CD14-positive monocyte (primary cell): ENCODE measurements at regions not wholly inside any gene's neighbourhood (a gene's known extent, or its start where the extent isn't known, plus 50 kb on each side); places are given as distances from the start of the nearest gene placed in this dataset.

ENCODE experiments used
- DNase-seq, 3 donors: peaks; one replicate each; pipeline ENCODE4 v3.0.0-alpha.2; 2011 to 2022
- H2AFZ ChIP-seq: 2 replicates; pipeline ENCODE4 v1.6.0; 2012; ENCODE audit warnings: mild to moderate bottlenecking, low read depth, low read length, inconsistent platforms; ENCODE audit not compliant: insufficient read depth, poor library complexity, severe bottlenecking
- H3K27ac ChIP-seq, 2 donors: 1 replicate in 1 of 2; 2 replicates in 1 of 2; pipeline ENCODE4 v1.5.1; 2012 to 2013; ENCODE audit warnings: low read length in 2 of 2, control low read depth in 1 of 2, inconsistent platforms in 1 of 2, low read depth in 1 of 2, mild to moderate bottlenecking in 1 of 2
- H3K27me3 ChIP-seq, 2 donors: one replicate each; pipeline versions ENCODE4 v1.6.0 to v1.6.1; 2011 to 2013; ENCODE audit warnings: low read length in 2 of 2; ENCODE audit not compliant: control insufficient read depth in 2 of 2, insufficient read depth in 2 of 2
- H3K36me3 ChIP-seq, 2 donors: replicated peaks in 1 of 2; 1 replicate in 1 of 2; 2 replicates in 1 of 2; pipeline versions ENCODE4 v1.5.1 to v1.6.1; 2012 to 2013; ENCODE audit warnings: low read length in 2 of 2, control low read depth in 1 of 2, inconsistent platforms in 1 of 2, mild to moderate bottlenecking in 1 of 2; ENCODE audit not compliant: insufficient read depth in 2 of 2, control insufficient read depth in 1 of 2
- H3K4me1 ChIP-seq, 2 donors: 1 replicate in 1 of 2; 2 replicates in 1 of 2; pipeline versions ENCODE4 v1.5.1 to v1.6.1; 2012 to 2013; ENCODE audit warnings: low read length in 2 of 2, control low read depth in 1 of 2, inconsistent platforms in 1 of 2, mild to moderate bottlenecking in 1 of 2, moderate library complexity in 1 of 2; ENCODE audit not compliant: insufficient read depth in 2 of 2, control insufficient read depth in 1 of 2
- H3K4me2 ChIP-seq: replicated peaks from 2 replicates; pipeline ENCODE3; 2012; ENCODE audit warnings: low read length, moderate library complexity, mild to moderate bottlenecking; ENCODE audit not compliant: poor library complexity, severe bottlenecking; ENCODE audit errors: extremely low read depth
- H3K4me3 ChIP-seq, 3 experiments: fragments of 200-600 bp in 1 of 3; sonication (generic) in 1 of 3; replicated peaks in 1 of 3; 1 replicate in 2 of 3; 2 replicates in 1 of 3; pipeline ENCODE4 v1.5.1; 2011 to 2013; ENCODE audit warnings: low read length in 3 of 3, mild to moderate bottlenecking in 3 of 3, control low read depth in 2 of 3, low read depth in 2 of 3, inconsistent platforms in 1 of 3, moderate library complexity in 1 of 3
- H3K79me2 ChIP-seq: 2 replicates; pipeline ENCODE4 v1.6.0; 2012; ENCODE audit warnings: mild to moderate bottlenecking, control low read depth, inconsistent platforms, low read length, moderate library complexity; ENCODE audit not compliant: insufficient read depth
- H3K9ac ChIP-seq: 2 replicates; pipeline ENCODE4 v1.6.0; 2017; ENCODE audit warnings: low read length, mild to moderate bottlenecking; ENCODE audit not compliant: insufficient read depth, poor library complexity, severe bottlenecking
- H3K9me3 ChIP-seq, 2 donors: replicated peaks in 1 of 2; 1 replicate in 1 of 2; 2 replicates in 1 of 2; pipeline versions ENCODE4 v1.5.1 to v1.6.1; 2012 to 2013; ENCODE audit warnings: low read length in 2 of 2, control low read depth in 1 of 2; ENCODE audit not compliant: control insufficient read depth in 1 of 2, insufficient read depth in 1 of 2
- H4K20me1 ChIP-seq: 2 replicates; pipeline ENCODE4 v1.6.0; 2012; ENCODE audit warnings: mild to moderate bottlenecking, low read length, control low read depth, moderate library complexity; ENCODE audit not compliant: insufficient read depth
- H3K27ac Mint-ChIP-seq, 7 donors: one replicate each; pipeline ENCODE4 v1.8.0; 2020; ENCODE audit warnings: mild to moderate bottlenecking in 7 of 7, mixed read lengths in 7 of 7, moderate library complexity in 6 of 7, inconsistent platforms in 2 of 7
- H3K27me3 Mint-ChIP-seq, 3 donors: one replicate each; pipeline ENCODE4 v1.8.0; 2021 to 2022; ENCODE audit warnings: low read depth in 3 of 3, mild to moderate bottlenecking in 3 of 3, mixed read lengths in 3 of 3, moderate library complexity in 3 of 3, inconsistent platforms in 1 of 3
- H3K36me3 Mint-ChIP-seq, 2 donors: one replicate each; pipeline ENCODE4 v1.8.0; 2020; ENCODE audit warnings: mixed read lengths in 2 of 2, inconsistent platforms in 1 of 2, mild to moderate bottlenecking in 1 of 2
- H3K4me1 Mint-ChIP-seq: one replicate; pipeline ENCODE4 v1.8.0; 2020; ENCODE audit warnings: mild to moderate bottlenecking, mixed read lengths
- H3K4me3 Mint-ChIP-seq, 2 donors: one replicate each; pipeline ENCODE4 v1.8.0; 2020; ENCODE audit warnings: mild to moderate bottlenecking in 2 of 2, mixed read lengths in 2 of 2, moderate library complexity in 1 of 2
- H3K9me3 Mint-ChIP-seq, 7 donors: one replicate each; pipeline ENCODE4 v1.8.0; 2020 to 2022; ENCODE audit warnings: mixed read lengths in 7 of 7, mild to moderate bottlenecking in 6 of 7, moderate library complexity in 6 of 7, inconsistent platforms in 2 of 7
- WGBS: methylation state at CpG from one replicate; pipeline ENCODE4 v1.1.5; 2013; ENCODE audit warnings: missing lambda C conversion rate; ENCODE audit not compliant: insufficient coverage; 5-methylcytosine and 5-hydroxymethylcytosine counted together
- intact Hi-C, 2 donors: fragments of 100-400 bp; cut with micrococcal nuclease; formaldehyde crosslinking; loops; one replicate each; pipeline versions ENCODE4 v1.15.0 to v1.15.1; 2023
- TF ChIP-seq, protein P1 (sequence below): fragments of 200-600 bp; IDR thresholded peaks from one replicate; pipeline ENCODE4 v1.8.0; 2022; ENCODE audit warnings: antibody characterized with exemption, mild to moderate bottlenecking

DNA sequence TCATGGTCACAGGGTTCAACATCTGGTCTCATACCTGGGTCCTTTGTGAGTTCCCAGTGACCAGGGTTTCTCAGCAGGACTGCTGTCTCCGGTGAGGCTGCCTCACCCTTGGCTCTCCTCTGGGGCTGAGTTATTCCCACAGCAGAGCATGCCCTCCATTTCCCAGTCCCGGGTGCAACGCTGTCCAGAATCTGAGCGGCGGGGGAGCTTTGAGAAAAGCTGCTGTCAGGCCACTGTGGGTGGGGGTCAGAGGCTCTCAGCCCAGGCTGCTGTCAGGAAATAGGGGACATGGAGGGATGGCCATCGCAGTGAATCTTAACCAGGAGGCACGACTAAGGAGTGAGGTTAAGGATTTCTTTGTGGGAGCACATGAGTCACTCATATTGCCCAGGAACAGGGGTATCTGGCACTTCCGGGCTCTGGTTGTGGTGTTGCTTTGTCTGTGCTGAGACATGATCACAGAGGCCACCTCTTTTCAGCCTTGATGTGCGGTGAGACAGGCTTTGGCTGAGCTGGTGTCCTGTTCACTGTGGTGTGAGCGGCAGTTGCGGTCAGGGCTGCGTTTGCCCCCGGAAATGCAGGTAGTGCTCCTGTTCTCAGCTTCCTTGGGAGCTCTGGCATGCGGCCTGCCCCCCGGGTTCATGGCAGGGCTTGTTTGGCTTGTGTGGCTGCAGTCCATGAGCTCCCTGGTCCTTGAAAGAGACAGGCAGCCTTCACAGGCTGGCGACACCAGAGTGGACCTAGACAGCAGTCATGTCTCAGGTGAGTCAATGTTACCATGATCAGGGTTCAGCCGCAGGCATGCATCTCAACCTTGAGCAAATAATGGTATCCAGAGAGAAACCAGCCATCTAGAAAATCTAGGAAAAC lies 310.7 kb upstream of the MYT1L start:
- peaks cover 3 to 8% (median 4%) of the 10 kb centered on the region in 3 donors for H3K27me3 Mint-ChIP-seq
- H3K79me2 ChIP-seq = no peaks in the 10 kb centered on the region
- peaks cover 0 to 4% (median 0%) of the 10 kb centered on the region in 7 donors for H3K9me3 Mint-ChIP-seq
- no peaks in the 10 kb centered on the region for H3K27me3 ChIP-seq
- no peak overlapping the region for H3K4me3 ChIP-seq
- intact Hi-C loops = no loop called here
- no peaks in the 10 kb centered on the region for H3K9me3 ChIP-seq
- no peak overlapping the region for H3K9ac ChIP-seq
- H3K27ac Mint-ChIP-seq = peak overlapping the region in 1 of 7 donors; percentile 59
- H3K27ac ChIP-seq = no peak overlapping the region
- TF ChIP-seq, protein P1, sequence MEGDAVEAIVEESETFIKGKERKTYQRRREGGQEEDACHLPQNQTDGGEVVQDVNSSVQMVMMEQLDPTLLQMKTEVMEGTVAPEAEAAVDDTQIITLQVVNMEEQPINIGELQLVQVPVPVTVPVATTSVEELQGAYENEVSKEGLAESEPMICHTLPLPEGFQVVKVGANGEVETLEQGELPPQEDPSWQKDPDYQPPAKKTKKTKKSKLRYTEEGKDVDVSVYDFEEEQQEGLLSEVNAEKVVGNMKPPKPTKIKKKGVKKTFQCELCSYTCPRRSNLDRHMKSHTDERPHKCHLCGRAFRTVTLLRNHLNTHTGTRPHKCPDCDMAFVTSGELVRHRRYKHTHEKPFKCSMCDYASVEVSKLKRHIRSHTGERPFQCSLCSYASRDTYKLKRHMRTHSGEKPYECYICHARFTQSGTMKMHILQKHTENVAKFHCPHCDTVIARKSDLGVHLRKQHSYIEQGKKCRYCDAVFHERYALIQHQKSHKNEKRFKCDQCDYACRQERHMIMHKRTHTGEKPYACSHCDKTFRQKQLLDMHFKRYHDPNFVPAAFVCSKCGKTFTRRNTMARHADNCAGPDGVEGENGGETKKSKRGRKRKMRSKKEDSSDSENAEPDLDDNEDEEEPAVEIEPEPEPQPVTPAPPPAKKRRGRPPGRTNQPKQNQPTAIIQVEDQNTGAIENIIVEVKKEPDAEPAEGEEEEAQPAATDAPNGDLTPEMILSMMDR = no peak
- H3K4me2 ChIP-seq = no peak overlapping the region
- H3K4me3 Mint-ChIP-seq = no peak overlapping the region
- no peaks in the 10 kb centered on the region for H3K4me1 ChIP-seq
- H3K4me1 Mint-ChIP-seq = no peaks in the 10 kb centered on the region
- H4K20me1 ChIP-seq = no peaks in the 10 kb centered on the region
- H2AFZ ChIP-seq = no peak overlapping the region
- 90% methylated on average over 17 of the region's 17 CpGs for WGBS
- H3K36me3 ChIP-seq = no peaks in the 10 kb centered on the region
- DNase-seq = no peak
- H3K36me3 Mint-ChIP-seq = no peaks in the 10 kb centered on the region

DNA sequence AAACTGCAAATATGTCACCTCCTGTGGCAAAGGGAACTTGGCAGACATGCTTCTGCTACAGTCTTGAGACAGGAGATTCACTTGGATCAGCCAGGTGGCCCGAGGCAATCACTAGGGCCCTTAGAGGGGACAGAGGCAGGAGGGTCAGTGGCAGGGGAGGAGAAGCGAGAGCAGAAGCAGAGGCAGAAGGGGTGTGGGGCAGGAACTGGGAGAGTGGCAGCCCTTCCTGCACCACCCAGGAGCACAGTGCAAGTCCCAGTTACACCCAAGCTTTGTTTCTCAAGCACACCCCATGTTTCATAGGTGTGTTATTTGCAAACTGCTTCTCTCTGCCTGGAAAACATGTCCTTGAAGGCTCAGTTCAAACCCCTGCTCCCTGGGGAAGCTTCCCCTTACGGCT lies 309.7 kb upstream of the MYT1L start:
- H3K27me3 ChIP-seq = no peaks in the 10 kb centered on the region
- Mint-ChIP-seq H3K27me3 (peaks cover 3 to 5% (median 3%) of the 10 kb centered on the region in 3 donors), H3K4me1 (no peaks in the 10 kb centered on the region), H3K36me3 (no peaks in the 10 kb centered on the region), H3K4me3 (no peak overlapping the region), H3K9me3 (peaks cover 0 to 6% (median 0%) of the 10 kb centered on the region in 7 donors), H3K27ac (peak overlapping the region in 2 of 7 donors; percentile 21)
- H2AFZ ChIP-seq = no peak overlapping the region
- no peak for DNase-seq
- H3K9me3 ChIP-seq = no peaks in the 10 kb centered on the region
- TF ChIP-seq, protein P1 = no peak
- no peaks in the 10 kb centered on the region for H3K79me2 ChIP-seq
- H3K4me2 ChIP-seq = no peak overlapping the region
- intact Hi-C loops = no loop called here
- no peak overlapping the region for H3K9ac ChIP-seq
- no peaks in the 10 kb centered on the region for H4K20me1 ChIP-seq
- no peaks in the 10 kb centered on the region for H3K4me1 ChIP-seq
- 69% methylated on average over 2 of the region's 3 CpGs for WGBS
- H3K36me3 ChIP-seq = no peaks in the 10 kb centered on the region
- no peak overlapping the region for H3K4me3 ChIP-seq
- no peak overlapping the region for H3K27ac ChIP-seq
